Endothelial cell of umbilical vein (primary cell): ENCODE measurements at regions not wholly inside any gene's neighbourhood (a gene's known extent, or its start where the extent isn't known, plus 50 kb on each side); places are given as distances from the start of the nearest gene placed in this dataset.

Experiments
- CTCF ChIP-seq, 2 donors: IDR thresholded peaks; 1 replicate in 1 of 2; 2 replicates in 1 of 2; pipeline ENCODE4 v1.5.1; 2011; ENCODE audit warnings: low read length in 2 of 2, mild to moderate bottlenecking in 2 of 2, moderate library complexity in 2 of 2, control low read depth in 1 of 2, inconsistent platforms in 1 of 2, low read depth in 1 of 2; ENCODE audit not compliant: insufficient read depth in 1 of 2; ENCODE audit errors: extremely low read depth in 1 of 2
- EZH2 ChIP-seq: IDR thresholded peaks from 2 replicates; pipeline ENCODE4 v1.6.1; 2012; ENCODE audit warnings: borderline replicate concordance, low read depth, mild to moderate bottlenecking, moderate library complexity, low read length, inconsistent platforms; ENCODE audit not compliant: severe bottlenecking
- FOS ChIP-seq: IDR thresholded peaks from 2 replicates; pipeline ENCODE4 v1.6.1; 2011; ENCODE audit warnings: mild to moderate bottlenecking, low read length, moderate library complexity, borderline replicate concordance; ENCODE audit not compliant: insufficient read depth
- GATA2 ChIP-seq: IDR thresholded peaks from 2 replicates; pipeline ENCODE4 v1.7.0; 2011; ENCODE audit warnings: low read depth, mild to moderate bottlenecking, moderate library complexity, mixed read lengths, low read length; ENCODE audit not compliant: insufficient read length, insufficient read depth
- JUN ChIP-seq: IDR thresholded peaks from 2 replicates; pipeline ENCODE4 v1.6.1; 2011; ENCODE audit warnings: borderline replicate concordance, low read depth; ENCODE audit not compliant: insufficient read length, insufficient read depth
- MYC ChIP-seq: IDR thresholded peaks from one replicate; pipeline ENCODE4 v1.6.1; 2011; ENCODE audit warnings: mild to moderate bottlenecking, low read depth, low read length
- POLR2A ChIP-seq: IDR thresholded peaks from 2 replicates; pipeline ENCODE4 v1.6.1; 2012; ENCODE audit warnings: low read depth, mild to moderate bottlenecking, control low read depth, low read length
- POLR2AphosphoS5 ChIP-seq: IDR thresholded peaks from 2 replicates; pipeline ENCODE4 v1.6.1; 2012; ENCODE audit warnings: low read depth, mild to moderate bottlenecking, control low read depth, low read length, moderate library complexity; ENCODE audit not compliant: insufficient read depth
- TF ChIP-seq, protein P1 (sequence below): IDR thresholded peaks from 2 replicates; pipeline ENCODE4 v1.6.1; 2011; ENCODE audit not compliant: insufficient read depth, insufficient read length

DNA sequence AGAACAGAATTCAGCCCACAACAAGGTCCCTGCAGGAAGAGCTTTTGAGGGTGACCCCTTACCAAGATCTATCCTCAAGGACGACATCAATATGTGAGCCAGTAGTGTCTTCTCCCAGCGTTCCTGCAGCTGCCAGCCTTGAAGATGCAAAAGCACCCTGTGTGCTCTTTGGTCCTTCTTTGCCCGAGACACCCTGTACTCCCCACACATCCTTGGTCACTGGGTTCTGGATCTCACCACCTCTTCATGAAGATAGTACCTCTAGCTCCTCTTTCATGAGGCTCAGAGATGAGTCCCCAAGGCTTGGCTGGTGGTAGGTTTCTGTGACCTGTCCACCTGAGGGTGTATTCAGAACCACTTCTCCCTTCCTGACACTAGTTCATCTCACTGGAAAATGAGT lies 259.6 kb upstream of the FOXQ1 start:
- no peak for TF ChIP-seq POLR2A
- no peak for TF ChIP-seq CTCF (IDR thresholded peaks at IDR 0.05; ENCODE audit: extremely low read depth in 1 of 2, insufficient read depth in 1 of 2, low read depth in 1 of 2, low read length in 2 of 2)
- no peak for TF ChIP-seq POLR2AphosphoS5
- no peak for TF ChIP-seq EZH2
- no peak for TF ChIP-seq JUN
- TF ChIP-seq, protein P1, sequence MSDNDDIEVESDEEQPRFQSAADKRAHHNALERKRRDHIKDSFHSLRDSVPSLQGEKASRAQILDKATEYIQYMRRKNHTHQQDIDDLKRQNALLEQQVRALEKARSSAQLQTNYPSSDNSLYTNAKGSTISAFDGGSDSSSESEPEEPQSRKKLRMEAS: no peak
- TF ChIP-seq MYC: no peak
- TF ChIP-seq GATA2: no peak
- TF ChIP-seq FOS: no peak
